ENCODE measurements at regions not wholly inside any gene's neighbourhood (a gene's known extent, or its start where the extent isn't known, plus 50 kb on each side); places are given as distances from the start of the nearest gene placed in this dataset.
"Not testable (repeated sequence)": the region's sequence is repeated elsewhere in the genome, so short reads cannot be mapped to it uniquely, and the experiment has no call there.

- TF ChIP-seq CTCF (conservative IDR thresholded peaks at IDR 0.05); EZH2 (IDR thresholded peaks at IDR 0.05; ENCODE audit: low read depth): not testable (repeated sequence)
Observed at GRCh38 chrX:8039711-8040110, 112.5 kb upstream of the PNPLA4 start.
